HL-60 (cell line): ENCODE measurements at regions not wholly inside any gene's neighbourhood (a gene's known extent, or its start where the extent isn't known, plus 50 kb on each side); places are given as distances from the start of the nearest gene placed in this dataset.

Source experiments
- DNase-seq, 2 experiments: peaks; one replicate each; pipeline ENCODE4 v3.0.0-alpha.2; 2010 to 2020; ENCODE audit warnings: low read depth in 1 of 2, low spot score in 1 of 2
- H3K27ac ChIP-seq: fragments of 250-450 bp; sonication (Bioruptor Pico); replicated peaks from 2 replicates; pipeline ENCODE4 v1.5.1; 2020; ENCODE audit warnings: mild to moderate bottlenecking, moderate library complexity
- H3K27me3 ChIP-seq: fragments of 250-450 bp; sonication (Bioruptor Pico); 2 replicates; pipeline ENCODE4 v1.5.1; 2021; ENCODE audit warnings: mild to moderate bottlenecking, moderate library complexity; ENCODE audit not compliant: insufficient read depth, poor library complexity, severe bottlenecking
- H3K4me3 ChIP-seq: replicated peaks from 2 replicates; pipeline ENCODE4 v1.5.1; 2011; ENCODE audit warnings: mild to moderate bottlenecking, control low read depth, low read length; ENCODE audit not compliant: insufficient read depth
- GABPA ChIP-seq: IDR thresholded peaks from 2 replicates; pipeline ENCODE4 v1.6.1; 2012; ENCODE audit warnings: low read depth
- POLR2AphosphoS5 ChIP-seq: IDR thresholded peaks from 2 replicates; pipeline ENCODE4 v1.6.1; 2012; ENCODE audit warnings: low read depth
- SPI1 ChIP-seq: IDR thresholded peaks from 2 replicates; pipeline ENCODE4 v1.6.1; 2012; ENCODE audit warnings: low read depth, mild to moderate bottlenecking, borderline replicate concordance
- TF ChIP-seq, protein P1 (sequence below): IDR thresholded peaks from one replicate; pipeline ENCODE4 v1.5.1; 2011; ENCODE audit warnings: low read length, control low read depth, inconsistent platforms; ENCODE audit not compliant: insufficient read depth
- TF ChIP-seq, protein P2 (sequence below): IDR thresholded peaks from 2 replicates; pipeline ENCODE4 v1.6.1; 2012; ENCODE audit warnings: low read depth; ENCODE audit not compliant: insufficient replicate concordance

DNA sequence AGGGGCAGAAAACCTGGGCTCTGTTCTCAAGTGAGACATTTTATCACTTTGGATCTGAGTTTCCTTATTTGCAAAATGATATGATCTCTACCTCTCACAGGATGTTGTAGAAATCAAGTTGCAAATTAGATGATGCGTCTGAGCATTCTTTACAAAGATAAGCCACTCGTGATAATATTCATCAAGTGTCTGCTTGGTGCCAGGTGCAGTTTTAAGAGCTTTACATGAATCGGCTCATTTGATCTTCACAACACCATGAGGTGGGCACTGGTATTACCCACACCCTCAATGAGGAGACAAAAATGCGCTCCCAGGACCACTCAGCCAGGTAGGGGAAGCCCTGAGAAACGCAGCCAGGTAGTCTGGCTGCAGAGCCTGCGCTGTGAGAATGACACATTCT is 59.1 kb upstream of the CA12 start:
- TF ChIP-seq POLR2AphosphoS5, result no peak
- TF ChIP-seq SPI1, result no peak
- TF ChIP-seq, protein P1, sequence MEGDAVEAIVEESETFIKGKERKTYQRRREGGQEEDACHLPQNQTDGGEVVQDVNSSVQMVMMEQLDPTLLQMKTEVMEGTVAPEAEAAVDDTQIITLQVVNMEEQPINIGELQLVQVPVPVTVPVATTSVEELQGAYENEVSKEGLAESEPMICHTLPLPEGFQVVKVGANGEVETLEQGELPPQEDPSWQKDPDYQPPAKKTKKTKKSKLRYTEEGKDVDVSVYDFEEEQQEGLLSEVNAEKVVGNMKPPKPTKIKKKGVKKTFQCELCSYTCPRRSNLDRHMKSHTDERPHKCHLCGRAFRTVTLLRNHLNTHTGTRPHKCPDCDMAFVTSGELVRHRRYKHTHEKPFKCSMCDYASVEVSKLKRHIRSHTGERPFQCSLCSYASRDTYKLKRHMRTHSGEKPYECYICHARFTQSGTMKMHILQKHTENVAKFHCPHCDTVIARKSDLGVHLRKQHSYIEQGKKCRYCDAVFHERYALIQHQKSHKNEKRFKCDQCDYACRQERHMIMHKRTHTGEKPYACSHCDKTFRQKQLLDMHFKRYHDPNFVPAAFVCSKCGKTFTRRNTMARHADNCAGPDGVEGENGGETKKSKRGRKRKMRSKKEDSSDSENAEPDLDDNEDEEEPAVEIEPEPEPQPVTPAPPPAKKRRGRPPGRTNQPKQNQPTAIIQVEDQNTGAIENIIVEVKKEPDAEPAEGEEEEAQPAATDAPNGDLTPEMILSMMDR, result no peak
- TF ChIP-seq, protein P2, sequence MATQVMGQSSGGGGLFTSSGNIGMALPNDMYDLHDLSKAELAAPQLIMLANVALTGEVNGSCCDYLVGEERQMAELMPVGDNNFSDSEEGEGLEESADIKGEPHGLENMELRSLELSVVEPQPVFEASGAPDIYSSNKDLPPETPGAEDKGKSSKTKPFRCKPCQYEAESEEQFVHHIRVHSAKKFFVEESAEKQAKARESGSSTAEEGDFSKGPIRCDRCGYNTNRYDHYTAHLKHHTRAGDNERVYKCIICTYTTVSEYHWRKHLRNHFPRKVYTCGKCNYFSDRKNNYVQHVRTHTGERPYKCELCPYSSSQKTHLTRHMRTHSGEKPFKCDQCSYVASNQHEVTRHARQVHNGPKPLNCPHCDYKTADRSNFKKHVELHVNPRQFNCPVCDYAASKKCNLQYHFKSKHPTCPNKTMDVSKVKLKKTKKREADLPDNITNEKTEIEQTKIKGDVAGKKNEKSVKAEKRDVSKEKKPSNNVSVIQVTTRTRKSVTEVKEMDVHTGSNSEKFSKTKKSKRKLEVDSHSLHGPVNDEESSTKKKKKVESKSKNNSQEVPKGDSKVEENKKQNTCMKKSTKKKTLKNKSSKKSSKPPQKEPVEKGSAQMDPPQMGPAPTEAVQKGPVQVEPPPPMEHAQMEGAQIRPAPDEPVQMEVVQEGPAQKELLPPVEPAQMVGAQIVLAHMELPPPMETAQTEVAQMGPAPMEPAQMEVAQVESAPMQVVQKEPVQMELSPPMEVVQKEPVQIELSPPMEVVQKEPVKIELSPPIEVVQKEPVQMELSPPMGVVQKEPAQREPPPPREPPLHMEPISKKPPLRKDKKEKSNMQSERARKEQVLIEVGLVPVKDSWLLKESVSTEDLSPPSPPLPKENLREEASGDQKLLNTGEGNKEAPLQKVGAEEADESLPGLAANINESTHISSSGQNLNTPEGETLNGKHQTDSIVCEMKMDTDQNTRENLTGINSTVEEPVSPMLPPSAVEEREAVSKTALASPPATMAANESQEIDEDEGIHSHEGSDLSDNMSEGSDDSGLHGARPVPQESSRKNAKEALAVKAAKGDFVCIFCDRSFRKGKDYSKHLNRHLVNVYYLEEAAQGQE, result no peak
- no peak for TF ChIP-seq GABPA

DNA sequence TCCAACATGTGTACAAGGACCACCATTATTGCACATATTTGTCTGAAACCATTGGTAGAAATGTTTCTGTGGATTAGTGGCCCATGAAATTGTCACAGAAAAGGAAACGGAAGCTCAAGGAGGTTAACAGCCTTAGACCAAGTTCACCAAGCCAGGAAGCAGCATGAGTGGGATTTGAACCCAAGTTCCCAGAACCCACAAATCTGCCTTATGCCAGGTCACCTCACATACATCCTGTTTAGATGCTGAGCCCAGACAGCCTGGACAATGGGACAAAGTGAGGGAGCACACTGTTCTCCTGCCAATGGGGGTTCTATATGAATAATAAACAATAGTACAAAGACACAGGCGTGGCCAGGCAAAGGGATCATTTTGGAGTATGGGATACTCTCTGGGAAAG is 59.6 kb upstream of the CA12 start:
- no peak for DNase-seq
- no peaks in the 10 kb centered on the region for H3K27me3 ChIP-seq
- H3K4me3 ChIP-seq, result no peak overlapping the region
- TF ChIP-seq, protein P2, result no peak
- TF ChIP-seq, protein P1, result no peak
- TF ChIP-seq GABPA, result no peak
- TF ChIP-seq SPI1, result no peak
- no peak for TF ChIP-seq POLR2AphosphoS5
- H3K27ac ChIP-seq, result no peak overlapping the region

More for the DNA sequence above, 59.1 kb upstream of the CA12 start:
- DNase-seq, result no peak
- Histone ChIP-seq H3K27me3 (no peaks in the 10 kb centered on the region), H3K27ac (no peak overlapping the region), H3K4me3 (no peak overlapping the region)

DNA sequence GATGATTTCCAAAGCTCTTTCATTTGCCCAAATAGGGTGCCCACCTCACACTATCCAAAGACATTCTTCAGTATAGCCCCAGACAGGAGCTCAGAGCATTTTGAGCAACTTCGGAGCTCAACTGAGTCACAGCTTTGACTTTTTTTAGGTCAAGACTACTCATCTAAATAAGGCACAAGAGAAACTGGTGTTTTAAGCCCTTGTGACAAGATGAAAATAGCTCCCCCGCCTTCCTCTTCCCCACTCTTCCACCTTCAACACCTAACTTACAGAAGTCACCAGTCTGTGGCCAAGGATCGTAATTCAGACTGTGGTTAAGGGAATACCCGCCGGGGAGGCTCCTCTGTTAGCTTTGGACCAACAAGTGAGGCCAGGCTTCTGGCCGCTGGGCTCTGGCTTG is 60.4 kb upstream of the CA12 start:
- no peak for DNase-seq
- no peak for TF ChIP-seq SPI1
- no peak overlapping the region for H3K27ac ChIP-seq
- no peak overlapping the region for H3K4me3 ChIP-seq
- no peaks in the 10 kb centered on the region for H3K27me3 ChIP-seq

DNA sequence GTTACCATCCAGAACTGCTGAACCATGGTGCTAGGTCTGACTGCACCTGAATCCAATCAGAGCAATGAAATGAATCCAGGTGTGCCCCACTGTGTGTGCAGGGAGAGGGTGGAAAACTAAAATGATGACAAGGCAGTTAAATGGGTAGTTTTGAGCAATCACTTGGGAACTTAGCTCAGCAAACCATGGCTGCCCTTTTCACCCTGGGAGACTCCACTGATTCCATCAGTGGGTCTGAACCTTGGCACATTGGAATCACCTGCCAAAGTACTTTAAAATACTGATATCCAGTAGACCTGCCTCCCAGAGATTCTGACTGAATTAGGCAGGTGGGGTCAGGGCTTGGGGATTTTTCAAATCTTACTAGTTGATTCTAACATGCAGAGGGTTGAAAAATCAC is 59.8 kb upstream of the USP3 start:
- no peak overlapping the region for H3K27ac ChIP-seq
- no peak overlapping the region for H3K4me3 ChIP-seq
- TF ChIP-seq SPI1 (no peak), POLR2AphosphoS5 (no peak), GABPA (no peak)
- TF ChIP-seq, protein P1, result no peak
- TF ChIP-seq, protein P2, result no peak
- no peak for DNase-seq
- H3K27me3 ChIP-seq, result no peaks in the 10 kb centered on the region
